Breast epithelium (tissue), 4 donors: ENCODE measurements at regions not wholly inside any gene's neighbourhood (a gene's known extent, or its start where the extent isn't known, plus 50 kb on each side); places are given as distances from the start of the nearest gene placed in this dataset.

Experiments
- DNase-seq, 2 donors: peaks; one replicate each; pipeline ENCODE4 v3.0.0-alpha.2; 2019; ENCODE audit warnings: low spot score in 2 of 2
- H3K27ac ChIP-seq, 2 donors: fragments of 200-600 bp; sonication (generic) in 1 of 2; one replicate each; pipeline ENCODE4 v1.5.1; 2016 to 2019; ENCODE audit warnings: mild to moderate bottlenecking in 1 of 2
- H3K27me3 ChIP-seq, 2 donors: fragments of 200-600 bp; sonication (generic) in 1 of 2; one replicate each; pipeline versions ENCODE4 v1.5.1 to v1.6.0; 2017 to 2019; ENCODE audit warnings: control low read depth in 1 of 2, mild to moderate bottlenecking in 1 of 2
- H3K36me3 ChIP-seq: fragments of 200-600 bp; one replicate; pipeline ENCODE4 v1.5.1; 2019
- H3K4me1 ChIP-seq, 2 donors: fragments of 200-600 bp; sonication (generic); one replicate each; pipeline ENCODE4 v1.5.1; 2016 to 2019; ENCODE audit warnings: control low read depth in 1 of 2
- H3K4me3 ChIP-seq, 3 donors: fragments of 200-600 bp; sonication (generic); 1 replicate in 2 of 3; 2 replicates in 1 of 3; pipeline ENCODE4 v1.5.1; 2016 to 2019; ENCODE audit warnings: mild to moderate bottlenecking in 3 of 3, moderate library complexity in 2 of 3
- H3K9me3 ChIP-seq, 2 donors: fragments of 200-600 bp; sonication (generic) in 1 of 2; one replicate each; pipeline ENCODE4 v1.5.1; 2016 to 2019; ENCODE audit warnings: control low read depth in 1 of 2
- POLR2A ChIP-seq: fragments of 450-650 bp; IDR thresholded peaks from one replicate; pipeline ENCODE4 v1.6.1; 2016; ENCODE audit warnings: antibody characterized with exemption, mild to moderate bottlenecking, moderate library complexity
- POLR2AphosphoS5 ChIP-seq, 3 donors: sonication (generic); formaldehyde crosslinking; IDR thresholded peaks; one replicate each; pipeline ENCODE4 v1.6.1; 2017; ENCODE audit warnings: antibody characterized with exemption in 3 of 3
- intact Hi-C: fragments of 100-400 bp; cut with DNase I; formaldehyde crosslinking; loops from one replicate; pipeline ENCODE4 v1.15.1; 2023; ENCODE audit warnings: low total_unique reads
- TF ChIP-seq, protein P1 (sequence below), 3 donors: fragments of 450-650 bp; IDR thresholded peaks; one replicate each; pipeline ENCODE4 v1.5.1; 2016 to 2017; ENCODE audit warnings: antibody characterized with exemption in 3 of 3, mild to moderate bottlenecking in 3 of 3, moderate library complexity in 3 of 3

DNA sequence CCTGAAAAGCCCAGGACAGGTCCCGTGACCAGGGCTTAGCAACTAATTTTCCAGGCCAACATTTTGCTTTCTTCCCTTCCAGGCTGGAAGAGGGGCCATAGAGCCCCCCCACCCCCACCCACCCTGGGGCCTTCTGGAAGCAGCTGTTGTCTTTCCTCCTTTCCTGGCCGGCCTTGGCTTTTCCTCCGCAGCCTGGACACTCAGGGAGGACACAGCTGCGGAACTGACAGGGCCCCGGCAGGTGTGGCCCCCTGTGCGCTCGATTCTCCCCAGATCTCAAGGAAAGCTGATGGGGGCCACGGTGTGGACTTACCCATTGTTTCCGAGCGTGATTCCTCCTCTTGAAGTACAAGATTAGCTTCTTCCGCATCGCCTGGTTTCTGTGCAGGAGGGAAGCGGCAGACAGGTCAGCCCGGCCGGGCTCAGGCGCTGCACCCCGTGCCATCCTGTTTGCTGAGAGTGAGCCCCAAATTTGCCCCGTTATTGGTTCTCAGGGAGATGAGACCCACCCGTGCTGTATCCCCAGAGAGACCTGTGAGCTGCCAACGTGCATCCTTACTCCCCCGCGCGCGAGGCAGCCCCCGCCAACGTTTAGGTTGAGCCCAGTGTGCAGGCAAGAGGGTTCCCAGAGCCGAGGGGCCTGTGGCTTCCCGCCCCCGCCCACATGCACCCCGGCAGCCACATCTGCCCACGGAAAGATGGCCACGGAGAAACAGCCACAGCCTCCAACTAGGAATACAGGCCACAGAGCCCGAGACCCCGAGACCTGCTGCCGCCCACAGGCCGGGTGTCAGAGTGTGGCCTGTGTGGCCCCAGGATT, 129.6 kb downstream of the NCOR2 start:
- Histone ChIP-seq H3K36me3 (no peaks in the 10 kb centered on the region), H3K4me3 (no peak overlapping the region), H3K27me3 (no peaks in the 10 kb centered on the region), H3K9me3 (no peaks in the 10 kb centered on the region), H3K27ac (peak overlapping the region; percentile 61 to 73), H3K4me1 (peaks cover 5 to 9% of the 10 kb centered on the region in 2 donors)
- no peak for DNase-seq
- TF ChIP-seq POLR2A (no peak), POLR2AphosphoS5 (IDR thresholded peaks at IDR 0.05) (no peak)
- TF ChIP-seq, protein P1, sequence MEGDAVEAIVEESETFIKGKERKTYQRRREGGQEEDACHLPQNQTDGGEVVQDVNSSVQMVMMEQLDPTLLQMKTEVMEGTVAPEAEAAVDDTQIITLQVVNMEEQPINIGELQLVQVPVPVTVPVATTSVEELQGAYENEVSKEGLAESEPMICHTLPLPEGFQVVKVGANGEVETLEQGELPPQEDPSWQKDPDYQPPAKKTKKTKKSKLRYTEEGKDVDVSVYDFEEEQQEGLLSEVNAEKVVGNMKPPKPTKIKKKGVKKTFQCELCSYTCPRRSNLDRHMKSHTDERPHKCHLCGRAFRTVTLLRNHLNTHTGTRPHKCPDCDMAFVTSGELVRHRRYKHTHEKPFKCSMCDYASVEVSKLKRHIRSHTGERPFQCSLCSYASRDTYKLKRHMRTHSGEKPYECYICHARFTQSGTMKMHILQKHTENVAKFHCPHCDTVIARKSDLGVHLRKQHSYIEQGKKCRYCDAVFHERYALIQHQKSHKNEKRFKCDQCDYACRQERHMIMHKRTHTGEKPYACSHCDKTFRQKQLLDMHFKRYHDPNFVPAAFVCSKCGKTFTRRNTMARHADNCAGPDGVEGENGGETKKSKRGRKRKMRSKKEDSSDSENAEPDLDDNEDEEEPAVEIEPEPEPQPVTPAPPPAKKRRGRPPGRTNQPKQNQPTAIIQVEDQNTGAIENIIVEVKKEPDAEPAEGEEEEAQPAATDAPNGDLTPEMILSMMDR (IDR thresholded peaks at IDR 0.05): no peak
- intact Hi-C loops: no loop called here

DNA sequence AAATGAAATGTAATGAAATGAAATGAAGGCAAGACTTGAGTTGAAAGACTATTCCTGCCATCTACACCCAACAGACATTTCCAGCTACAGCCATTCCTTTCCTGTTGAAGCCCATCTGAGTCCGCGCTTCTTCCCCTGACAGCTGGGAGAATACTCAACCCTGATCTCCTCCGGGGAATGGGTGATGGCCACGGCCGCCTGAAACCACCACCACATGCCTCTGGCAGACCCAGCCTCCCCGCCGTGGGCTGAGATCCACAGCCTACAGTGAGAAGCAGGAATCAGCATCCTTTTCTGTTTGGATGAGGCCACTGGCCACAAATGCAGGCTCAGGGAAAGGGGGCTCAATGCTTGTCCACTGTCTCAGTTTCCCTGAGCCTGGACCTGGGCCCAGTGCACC, 130.3 kb downstream of the NCOR2 start:
- intact Hi-C loops: no loop called here
- peaks cover 5 to 9% of the 10 kb centered on the region in 2 donors for H3K4me1 ChIP-seq
- DNase-seq: no peak

GRCh38 chr12:124436366-124436765, 131.0 kb downstream of the NCOR2 start:
- Histone ChIP-seq H3K9me3 (no peaks in the 10 kb centered on the region), H3K27ac (peak overlapping the region; percentile 50 to 80), H3K4me1 (peaks cover 5 to 9% of the 10 kb centered on the region in 2 donors), H3K4me3 (no peak overlapping the region), H3K36me3 (no peaks in the 10 kb centered on the region), H3K27me3 (no peaks in the 10 kb centered on the region)
- intact Hi-C loops: no loop called here
- TF ChIP-seq POLR2A: no peak
- TF ChIP-seq, protein P1 (IDR thresholded peaks at IDR 0.05): no peak
- no peak for DNase-seq

More for the DNA sequence above, 130.3 kb downstream of the NCOR2 start:
- Histone ChIP-seq H3K9me3 (no peaks in the 10 kb centered on the region), H3K36me3 (no peaks in the 10 kb centered on the region), H3K4me3 (no peak overlapping the region), H3K27ac (peak overlapping the region; percentile 61 to 73), H3K27me3 (no peaks in the 10 kb centered on the region)
- TF ChIP-seq POLR2A: no peak
- no peak for TF ChIP-seq POLR2AphosphoS5 (IDR thresholded peaks at IDR 0.05)
- TF ChIP-seq, protein P1 (IDR thresholded peaks at IDR 0.05): no peak

GRCh38 chr12:124435806-124436345, 131.5 kb downstream of the NCOR2 start:
- TF ChIP-seq POLR2AphosphoS5 (IDR thresholded peaks at IDR 0.05): no peak
- no peak for TF ChIP-seq POLR2A
- TF ChIP-seq, protein P1 (IDR thresholded peaks at IDR 0.05): no peak
- Histone ChIP-seq H3K4me1 (peaks cover 5 to 9% of the 10 kb centered on the region in 2 donors), H3K36me3 (no peaks in the 10 kb centered on the region), H3K27me3 (no peaks in the 10 kb centered on the region), H3K27ac (peak overlapping the region; percentile 50 to 80), H3K9me3 (no peaks in the 10 kb centered on the region), H3K4me3 (no peak overlapping the region)
- no peak for DNase-seq
- intact Hi-C loops: no loop called here
